H1 (cell line): ENCODE measurements at regions not wholly inside any gene's neighbourhood (a gene's known extent, or its start where the extent isn't known, plus 50 kb on each side); places are given as distances from the start of the nearest gene placed in this dataset.

Experiments
- SRF ChIP-seq: IDR thresholded peaks from 2 replicates; pipeline ENCODE4 v1.6.1; 2011; ENCODE audit warnings: mild to moderate bottlenecking, low read depth, low read length, moderate library complexity

DNA sequence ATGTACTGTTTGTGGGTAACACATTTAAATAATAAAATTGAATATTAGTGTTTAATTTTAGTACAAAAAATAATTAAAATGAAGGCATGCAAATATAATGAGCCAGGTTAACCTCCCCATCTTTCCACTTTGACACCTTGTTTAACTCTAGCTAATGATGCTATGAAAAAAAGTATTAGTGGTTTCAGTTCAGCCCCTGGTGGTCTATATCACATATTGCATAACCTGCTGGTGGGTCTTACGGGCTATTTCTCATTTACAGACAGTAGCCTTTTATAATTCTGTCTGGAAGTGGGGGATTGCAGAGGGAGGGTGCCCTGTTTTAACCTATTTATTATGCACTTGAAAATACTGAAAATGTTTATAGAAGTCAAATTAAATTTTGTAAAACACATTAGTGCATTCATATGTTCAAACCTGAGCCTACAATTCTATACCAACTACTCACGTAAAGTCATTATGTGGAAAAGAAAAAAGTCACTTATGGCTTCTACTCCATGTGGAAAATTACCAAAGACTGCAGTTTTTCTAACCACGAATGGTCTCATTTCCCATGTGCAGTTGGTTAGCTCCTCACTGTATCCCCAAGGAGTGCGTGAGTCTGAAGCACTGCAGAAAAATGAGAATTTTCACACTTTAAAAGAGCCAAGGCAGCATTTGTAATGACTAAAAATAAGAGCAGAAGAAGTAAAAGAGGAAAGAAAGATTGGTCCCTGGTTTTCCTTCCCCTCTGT, 381.0 kb downstream of the MTX2 start (continued):
- no peak for TF ChIP-seq SRF
- TF ChIP-seq, all 59 proteins: peak for 3
